ENCODE measurements at regions not wholly inside any gene's neighbourhood (a gene's known extent, or its start where the extent isn't known, plus 50 kb on each side); places are given as distances from the start of the nearest gene placed in this dataset.

- DNase-seq, result no peak
Measured at GRCh38 chr1:194215448-194215847, 1029.0 kb upstream of the B3GALT2 start.

DNA sequence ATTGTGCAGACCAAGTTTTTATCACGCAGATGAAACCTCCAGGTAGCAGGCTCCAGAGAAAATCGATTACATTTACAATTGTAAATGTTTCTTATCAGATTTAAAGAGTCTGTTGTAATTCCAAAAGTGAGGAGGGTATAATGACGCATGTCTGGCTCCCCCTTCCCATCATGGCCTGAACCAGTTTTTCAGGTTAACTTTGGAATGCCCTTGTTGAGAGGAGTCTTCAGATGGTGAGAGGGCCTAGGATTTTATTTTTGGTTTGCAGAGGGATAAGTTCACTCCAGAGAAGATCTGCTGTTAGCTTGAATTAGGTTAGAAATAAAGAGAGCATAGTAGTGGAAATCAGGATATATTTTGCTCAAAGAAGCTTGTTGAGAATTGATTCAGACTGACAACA lies 1028.3 kb upstream of the B3GALT2 start:
- DNase-seq, result no peak

DNA sequence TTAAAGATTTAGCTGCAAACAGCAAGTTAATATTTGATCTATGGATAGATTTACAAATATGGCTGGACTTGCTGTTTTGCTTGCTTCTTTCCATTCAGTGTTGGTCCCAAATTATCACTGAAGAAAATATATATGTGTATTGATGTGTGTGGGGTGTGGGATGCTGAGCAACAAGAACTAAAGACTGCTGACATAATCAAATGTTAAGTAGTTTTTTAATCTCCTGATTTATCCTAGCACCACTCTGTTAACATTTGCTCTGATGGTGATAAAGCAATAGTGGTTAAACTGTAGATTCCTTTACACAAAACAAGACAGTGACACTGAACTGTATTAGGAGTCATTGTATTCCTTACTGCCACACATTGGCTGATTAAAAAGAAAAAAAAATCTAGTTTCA lies 1023.5 kb upstream of the B3GALT2 start:
- no peak for DNase-seq

GRCh38 chr1:194208674-194209073 lies 1022.3 kb upstream of the B3GALT2 start:
- DNase-seq, result no peak

GRCh38 chr1:194196562-194196961 lies 1010.1 kb upstream of the B3GALT2 start:
- no peak for DNase-seq

GRCh38 chr1:194194724-194195123 lies 1008.3 kb upstream of the B3GALT2 start:
- DNase-seq, result no peak

DNA sequence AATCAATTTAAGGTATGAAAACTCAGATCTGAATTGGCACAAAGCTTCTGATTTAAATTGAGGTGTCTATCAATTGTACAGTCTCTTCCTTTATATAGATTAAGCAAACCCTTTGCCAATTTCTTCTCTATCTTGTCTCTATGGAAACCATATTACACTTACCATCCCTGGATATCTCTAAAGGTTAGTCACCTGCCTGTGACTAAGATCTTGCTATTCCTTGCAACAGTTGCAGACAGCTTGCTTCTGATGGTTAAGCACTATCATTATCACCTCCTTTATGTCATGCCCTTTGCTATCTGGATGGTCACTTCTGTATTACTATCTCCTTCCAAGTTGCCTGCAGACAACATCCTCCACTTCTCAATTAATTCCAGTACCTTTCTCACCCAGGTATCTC lies 998.6 kb upstream of the B3GALT2 start:
- no peak for DNase-seq

DNA sequence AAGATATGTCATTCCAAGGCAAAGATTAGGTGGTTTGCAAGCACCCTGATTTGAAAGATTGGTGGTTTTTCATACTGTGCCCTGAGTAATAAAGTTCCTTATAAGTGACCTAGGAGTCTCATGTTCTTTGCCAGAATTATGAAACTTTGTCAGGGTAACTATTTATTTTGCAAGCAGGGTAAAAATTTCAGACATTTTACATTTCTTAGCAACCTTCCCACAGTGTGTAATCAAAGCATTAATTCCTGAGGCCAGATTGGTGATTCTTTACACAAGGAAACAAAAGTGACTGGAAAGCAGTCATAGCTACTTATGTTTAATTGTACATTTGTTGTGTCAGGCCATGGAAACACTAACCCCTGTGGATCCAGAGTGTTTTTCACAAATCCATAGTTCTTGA lies 998.0 kb upstream of the B3GALT2 start:
- DNase-seq, result peak; percentile 23

GRCh38 chr1:194181845-194182244 lies 995.4 kb upstream of the B3GALT2 start:
- no peak for DNase-seq

DNA sequence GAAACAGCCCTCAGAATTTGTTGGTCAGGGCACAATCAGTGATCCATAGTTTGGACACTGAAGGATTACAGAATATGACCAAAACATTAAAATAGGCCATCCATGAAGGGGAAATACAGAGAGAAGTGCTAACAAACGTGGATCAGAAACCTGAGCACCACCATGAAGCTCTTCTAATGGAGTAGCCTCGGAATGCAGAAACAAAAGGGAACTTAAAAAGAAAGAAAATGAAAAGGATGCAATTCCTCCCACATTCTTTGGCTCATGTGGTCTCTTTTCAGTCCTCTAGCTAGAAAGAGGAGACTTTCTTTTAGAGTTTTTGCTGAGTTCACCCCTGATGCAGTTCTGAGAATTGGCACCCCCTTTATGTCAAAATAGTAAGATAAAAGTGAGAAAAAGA lies 989.8 kb upstream of the B3GALT2 start:
- no peak for DNase-seq

DNA sequence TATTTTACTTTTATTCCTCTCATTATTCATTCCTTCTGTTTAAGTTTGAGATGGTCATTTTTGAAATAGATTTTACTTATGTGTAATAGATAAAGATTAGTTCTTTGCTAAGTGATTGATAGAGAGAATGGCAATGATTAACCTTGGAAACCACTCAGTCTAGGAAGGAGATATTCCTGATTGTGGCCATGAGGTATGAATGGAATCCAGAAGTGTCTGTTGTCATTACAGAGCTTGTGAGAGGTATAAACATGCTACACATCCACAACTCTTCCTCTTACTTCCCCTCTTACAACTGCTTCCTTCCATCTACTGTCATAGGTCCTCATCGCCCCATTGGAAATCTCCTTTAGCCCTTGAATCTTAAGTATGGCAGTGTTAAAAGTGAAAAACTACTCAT lies 988.8 kb upstream of the B3GALT2 start:
- DNase-seq, result no peak

DNA sequence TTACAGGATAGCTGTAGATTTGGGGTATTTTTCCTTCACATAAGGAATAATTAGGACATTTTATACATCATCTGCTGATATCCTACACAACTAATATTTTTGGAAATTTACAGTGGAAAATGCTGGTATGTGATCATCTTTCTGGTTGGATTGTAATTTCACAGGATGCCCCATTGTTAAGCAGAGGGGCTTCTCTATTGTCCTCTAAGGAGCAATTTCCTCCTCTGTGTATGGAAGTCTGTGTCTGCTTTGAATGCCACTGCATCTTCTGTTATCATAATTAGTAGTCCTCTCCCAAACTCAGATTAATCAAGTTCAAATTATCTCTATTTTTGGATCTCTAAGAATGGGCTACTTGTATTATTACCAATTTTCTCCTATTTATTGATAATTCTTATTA lies 988.1 kb upstream of the B3GALT2 start:
- DNase-seq, result no peak

DNA sequence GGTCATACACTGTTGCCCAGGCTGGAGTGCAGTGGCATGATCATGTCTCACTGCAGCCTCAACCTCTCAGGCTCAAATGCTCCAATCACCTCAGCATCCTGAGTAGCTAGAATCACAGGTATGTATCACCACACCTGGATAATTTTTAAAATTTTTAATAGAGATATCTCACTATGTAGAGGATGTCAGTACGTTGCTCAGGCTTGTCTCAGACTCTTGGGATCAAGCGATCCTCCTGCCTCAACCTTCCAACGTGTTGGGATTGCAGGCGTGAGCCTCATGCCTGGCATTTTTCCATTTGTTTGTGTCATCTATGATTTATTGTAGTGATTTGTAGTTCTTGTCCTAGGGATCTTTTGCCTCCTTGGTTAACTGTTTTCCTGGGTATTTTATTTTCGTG lies 985.2 kb upstream of the B3GALT2 start:
- DNase-seq, result no peak

DNA sequence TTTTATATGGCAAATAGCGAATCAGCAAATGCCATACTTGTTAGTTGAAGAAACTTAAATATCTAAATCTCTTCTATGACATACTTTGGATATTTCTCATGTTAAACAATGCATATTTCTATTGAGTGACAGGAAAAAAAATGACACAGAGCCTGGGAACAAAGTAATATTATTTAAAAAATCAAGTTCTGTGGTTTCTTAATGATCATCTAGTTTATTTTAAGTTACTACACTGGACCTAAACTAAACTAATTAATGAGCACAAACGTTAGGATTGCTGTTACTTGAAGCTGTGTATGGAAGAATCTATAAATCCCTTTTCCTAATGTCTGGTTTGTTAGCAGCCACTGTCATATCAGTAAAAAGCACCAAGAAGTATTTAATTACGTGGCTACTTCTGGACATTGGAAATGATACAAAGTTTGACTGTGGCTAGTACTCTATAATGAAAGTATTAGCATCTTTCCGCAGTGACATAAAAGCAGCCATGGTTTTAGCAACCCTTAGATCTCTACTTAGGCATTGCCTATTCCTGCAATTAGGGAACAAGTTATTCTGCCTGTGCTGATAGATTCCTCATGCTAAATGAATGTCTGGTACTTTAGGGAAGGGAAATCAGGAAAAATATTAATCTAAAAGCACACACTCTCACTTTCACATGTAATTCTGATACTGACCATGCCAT lies 981.7 kb upstream of the B3GALT2 start:
- peak; percentile 78 for DNase-seq

DNA sequence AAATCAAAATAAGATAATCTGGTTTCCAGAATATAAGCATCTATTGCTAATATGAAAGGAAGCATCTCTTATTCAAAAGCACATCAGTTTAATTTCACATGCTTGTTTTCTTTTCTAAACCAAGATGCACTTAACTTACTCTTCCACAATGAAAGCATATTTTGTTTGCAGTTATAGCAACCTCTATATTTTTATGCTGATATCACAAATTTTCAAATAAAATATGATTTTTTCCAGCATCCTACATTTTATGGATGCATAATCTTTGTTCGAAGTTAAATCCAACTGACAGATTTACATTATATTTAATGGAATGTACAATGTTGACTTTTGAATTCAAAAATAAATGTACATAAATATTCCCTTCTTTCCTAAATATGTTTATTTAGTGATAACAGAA lies 978.3 kb upstream of the B3GALT2 start:
- no peak for DNase-seq

DNA sequence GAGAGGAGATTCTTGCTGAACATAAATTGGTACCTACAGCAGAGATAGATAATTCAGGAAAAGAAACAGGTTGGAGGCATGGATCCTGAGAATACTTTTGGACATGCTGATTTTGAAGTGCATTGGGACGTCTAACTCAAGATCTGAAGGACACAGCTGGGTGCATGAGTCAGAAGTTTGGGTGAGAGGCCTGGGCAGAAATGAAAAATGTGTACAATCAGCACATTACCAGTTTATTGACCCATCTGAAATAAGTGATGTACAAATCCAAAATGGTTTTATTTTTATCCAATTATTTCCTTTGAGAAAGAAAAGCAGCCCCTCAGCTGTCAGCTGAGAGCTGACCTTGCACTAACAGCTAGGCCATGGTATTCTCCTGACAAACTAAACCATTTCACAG lies 975.2 kb upstream of the B3GALT2 start:
- DNase-seq, result peak; percentile 37

DNA sequence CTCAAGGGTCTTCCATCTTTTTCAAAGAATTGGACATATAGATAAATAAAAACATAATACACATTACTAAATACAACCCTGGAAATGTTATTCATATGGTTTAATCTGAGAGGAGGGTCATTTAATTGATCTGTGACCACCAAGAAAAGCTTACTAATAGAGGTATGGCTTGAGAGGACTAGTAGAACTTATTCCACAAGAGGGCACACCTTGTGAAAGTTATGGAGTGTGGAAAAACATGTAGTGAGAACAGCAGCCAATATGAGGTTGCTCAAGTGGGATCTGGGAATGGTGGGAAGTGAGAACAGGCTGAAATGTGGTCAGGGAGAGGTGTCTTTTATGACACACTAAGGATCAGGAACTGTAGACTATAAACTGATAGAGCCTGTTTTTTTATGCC lies 973.5 kb upstream of the B3GALT2 start:
- DNase-seq, result peak; percentile 28

- DNase-seq, result no peak
Measured at GRCh38 chr1:194155962-194156361, 969.5 kb upstream of the B3GALT2 start.

DNA sequence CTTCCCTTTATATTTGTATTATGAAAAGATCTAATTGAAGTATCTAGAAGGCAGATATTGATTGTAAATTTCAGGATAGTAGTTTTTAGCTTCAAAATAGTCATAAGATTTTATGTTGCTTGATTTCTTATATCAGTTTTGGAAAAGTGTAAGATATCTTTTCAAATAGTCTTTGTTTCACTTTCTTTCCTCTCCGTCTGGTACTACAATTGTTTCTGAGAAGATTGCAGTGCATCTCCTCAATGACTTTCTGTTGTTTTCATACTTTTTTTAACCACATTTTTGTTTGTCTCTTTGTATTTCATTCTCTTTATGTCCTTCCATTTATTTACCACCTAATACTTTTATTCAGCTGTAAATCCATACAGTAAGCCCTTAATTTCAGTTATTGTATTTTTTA lies 964.6 kb upstream of the B3GALT2 start:
- no peak for DNase-seq

DNA sequence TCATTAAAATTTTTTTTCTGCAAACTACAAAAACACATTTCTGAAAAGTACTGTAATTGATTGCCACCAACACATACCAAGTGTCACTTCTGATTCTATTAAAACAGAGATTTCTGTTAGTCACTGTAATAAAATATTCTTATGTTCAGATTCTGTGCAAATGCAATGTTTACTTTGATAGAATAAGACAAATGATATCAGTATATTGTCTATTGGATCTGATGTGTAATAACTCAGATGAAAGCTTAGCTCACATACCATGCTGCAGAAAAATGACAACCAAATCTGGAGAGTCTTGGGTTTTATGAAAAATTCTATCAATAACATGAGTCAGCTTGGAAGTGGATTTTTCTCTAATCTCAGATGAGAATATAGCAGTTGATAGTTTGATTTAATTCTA lies 963.8 kb upstream of the B3GALT2 start:
- DNase-seq, result no peak

DNA sequence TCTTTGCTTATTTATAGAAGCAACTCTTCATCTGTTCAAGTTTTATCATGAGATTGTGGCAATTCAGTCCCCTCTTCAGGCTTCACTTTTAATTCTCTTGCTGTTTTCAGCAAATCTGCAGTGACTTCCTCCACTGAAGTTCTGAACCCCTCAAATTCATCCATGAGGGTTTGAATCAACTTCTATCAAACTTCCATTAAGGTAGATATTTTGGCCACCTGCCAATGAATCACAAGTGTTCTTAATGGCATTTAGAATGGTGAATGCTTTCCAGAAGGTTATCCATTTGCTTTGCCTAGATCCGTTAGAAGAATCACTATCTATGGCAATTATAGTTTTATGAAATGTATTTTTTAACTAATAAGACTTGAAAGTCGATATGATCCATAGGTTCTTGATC lies 946.7 kb upstream of the B3GALT2 start:
- no peak for DNase-seq

- DNase-seq, result no peak
Measured at GRCh38 chr1:194118086-194118485, 931.7 kb upstream of the B3GALT2 start.

- DNase-seq, result no peak
Measured at GRCh38 chr1:194117582-194117981, 931.2 kb upstream of the B3GALT2 start.

- no peak for DNase-seq
Measured at GRCh38 chr1:194114288-194114687, 927.9 kb upstream of the B3GALT2 start.

DNA sequence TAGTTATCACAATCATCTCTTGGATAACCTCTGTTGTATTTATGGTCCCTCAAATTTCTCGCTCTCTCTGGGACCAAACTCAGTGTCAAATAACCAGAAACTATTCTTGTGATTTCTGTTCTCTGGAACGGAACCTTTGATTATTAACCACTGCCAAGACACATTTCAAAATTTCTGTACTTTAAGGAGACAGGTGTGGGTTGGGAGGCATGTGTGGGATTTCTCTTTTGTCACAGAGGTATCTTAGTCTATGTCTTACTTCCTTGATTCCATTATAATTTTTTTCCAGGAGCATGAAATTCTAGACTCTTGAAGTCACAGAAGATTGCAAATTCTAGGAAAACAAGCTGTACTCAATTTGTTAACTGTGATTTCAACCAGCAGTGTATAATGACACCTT lies 919.0 kb upstream of the B3GALT2 start:
- no peak for DNase-seq
